ENCODE measurements at regions not wholly inside any gene's neighbourhood (a gene's known extent, or its start where the extent isn't known, plus 50 kb on each side); places are given as distances from the start of the nearest gene placed in this dataset.

GRCh38 chr18:42156281-42156680 lies 201.2 kb downstream of the PIK3C3 start:
- no peaks in the 10 kb centered on the region for H3K36me3 ChIP-seq
- H3F3A ChIP-seq (ENCODE audit: low read depth) = no peaks in the 10 kb centered on the region
- no peaks in the 10 kb centered on the region for H3K79me2 ChIP-seq (ENCODE audit: low read depth)
- peak; percentile 3 for DNase-seq (ENCODE audit: low spot score)
- no peak for TF ChIP-seq EZH2phosphoT487 (IDR thresholded peaks at IDR 0.05)
- no peak for TF ChIP-seq EZH2 (IDR thresholded peaks at IDR 0.05)
- TF ChIP-seq CTCF (IDR thresholded peaks at IDR 0.05) = no peak
- no peaks in the 10 kb centered on the region for H3K4me1 ChIP-seq
- H3K4me1 Mint-ChIP-seq = peaks cover 28% of the 10 kb centered on the region
- no peak overlapping the region for H3K9ac ChIP-seq
- H3K27ac Mint-ChIP-seq = no peak overlapping the region
- H2AFZ ChIP-seq (replicated peaks) = peak overlapping the region; percentile 14
- no peaks in the 10 kb centered on the region for H3K27me3 ChIP-seq
- peaks cover 4% of the 10 kb centered on the region for H3K36me3 Mint-ChIP-seq
- no peak overlapping the region for H3K27ac ChIP-seq
- H3K4me3 Mint-ChIP-seq = no peak overlapping the region
- H3K9me3 Mint-ChIP-seq = no peaks in the 10 kb centered on the region
- no peak overlapping the region for H3K4me2 ChIP-seq
- H3K9me3 ChIP-seq (ENCODE audit: low read depth) = no peaks in the 10 kb centered on the region
- H3K4me3 ChIP-seq = no peak overlapping the region
- H3K27me3 Mint-ChIP-seq (ENCODE audit: insufficient read depth, low read depth) = peaks cover 6% of the 10 kb centered on the region
- no peaks in the 10 kb centered on the region for H4K20me1 ChIP-seq (ENCODE audit: low read depth)

GRCh38 chr18:42157420-42157819 lies 202.4 kb downstream of the PIK3C3 start:
- peaks cover 28% of the 10 kb centered on the region for H3K4me1 Mint-ChIP-seq

GRCh38 chr18:42157878-42158277 lies 202.8 kb downstream of the PIK3C3 start:
- no peaks in the 10 kb centered on the region for H3K27me3 ChIP-seq
- peak overlapping the region; percentile 31 for H3K27ac Mint-ChIP-seq
- no peak overlapping the region for H3K4me2 ChIP-seq
- H3K27ac ChIP-seq = no peak overlapping the region
- no peak overlapping the region for H3K9ac ChIP-seq
- H3K4me1 ChIP-seq = no peaks in the 10 kb centered on the region
- H3K4me1 Mint-ChIP-seq = peaks cover 28% of the 10 kb centered on the region
- H3K4me3 ChIP-seq = no peak overlapping the region
- H3K9me3 ChIP-seq (ENCODE audit: low read depth) = no peaks in the 10 kb centered on the region
- TF ChIP-seq EZH2phosphoT487 (IDR thresholded peaks at IDR 0.05) = no peak
- TF ChIP-seq EZH2 (IDR thresholded peaks at IDR 0.05) = no peak
- TF ChIP-seq CTCF (IDR thresholded peaks at IDR 0.05) = no peak
- no peaks in the 10 kb centered on the region for H3K36me3 ChIP-seq
- H3K9me3 Mint-ChIP-seq = no peaks in the 10 kb centered on the region
- no peaks in the 10 kb centered on the region for H4K20me1 ChIP-seq (ENCODE audit: low read depth)
- no peak overlapping the region for H3K4me3 Mint-ChIP-seq
- peaks cover 6% of the 10 kb centered on the region for H3K27me3 Mint-ChIP-seq (ENCODE audit: insufficient read depth, low read depth)
- no peak for DNase-seq (ENCODE audit: low spot score)
- H3K79me2 ChIP-seq (ENCODE audit: low read depth) = no peaks in the 10 kb centered on the region
- H2AFZ ChIP-seq (replicated peaks) = no peak overlapping the region
- no peaks in the 10 kb centered on the region for H3F3A ChIP-seq (ENCODE audit: low read depth)
- peaks cover 4% of the 10 kb centered on the region for H3K36me3 Mint-ChIP-seq

More at GRCh38 chr18:42157420-42157819, 202.4 kb downstream of the PIK3C3 start:
- H3K27ac Mint-ChIP-seq = peak overlapping the region; percentile 74
- peaks cover 6% of the 10 kb centered on the region for H3K27me3 Mint-ChIP-seq (ENCODE audit: insufficient read depth, low read depth)
- H3K9me3 Mint-ChIP-seq = no peaks in the 10 kb centered on the region
- Histone ChIP-seq H3K4me1 (no peaks in the 10 kb centered on the region), H3K4me3 (no peak overlapping the region), H3K79me2 (ENCODE audit: low read depth) (no peaks in the 10 kb centered on the region), H3K27ac (no peak overlapping the region), H3K9ac (no peak overlapping the region), H3K36me3 (no peaks in the 10 kb centered on the region), H3K27me3 (no peaks in the 10 kb centered on the region), H2AFZ (replicated peaks) (no peak overlapping the region), H3K9me3 (ENCODE audit: low read depth) (no peaks in the 10 kb centered on the region), H3K4me2 (no peak overlapping the region), H4K20me1 (ENCODE audit: low read depth) (no peaks in the 10 kb centered on the region), H3F3A (ENCODE audit: low read depth) (no peaks in the 10 kb centered on the region)
- H3K4me3 Mint-ChIP-seq = no peak overlapping the region
- H3K36me3 Mint-ChIP-seq = peaks cover 4% of the 10 kb centered on the region
- peak; percentile 2 for DNase-seq (ENCODE audit: low spot score)
- no peak for TF ChIP-seq EZH2 (IDR thresholded peaks at IDR 0.05)

- Histone ChIP-seq H3K4me2 (no peak overlapping the region), H3F3A (ENCODE audit: low read depth) (no peaks in the 10 kb centered on the region), H3K9me3 (ENCODE audit: low read depth) (no peaks in the 10 kb centered on the region), H3K4me1 (no peaks in the 10 kb centered on the region), H3K4me3 (no peak overlapping the region), H4K20me1 (ENCODE audit: low read depth) (no peaks in the 10 kb centered on the region), H3K79me2 (ENCODE audit: low read depth) (no peaks in the 10 kb centered on the region), H3K36me3 (no peaks in the 10 kb centered on the region), H2AFZ (replicated peaks) (no peak overlapping the region), H3K27me3 (no peaks in the 10 kb centered on the region), H3K27ac (no peak overlapping the region), H3K9ac (no peak overlapping the region)
- peaks cover 4% of the 10 kb centered on the region for H3K36me3 Mint-ChIP-seq
- H3K4me1 Mint-ChIP-seq = peaks cover 28% of the 10 kb centered on the region
- TF ChIP-seq CTCF (IDR thresholded peaks at IDR 0.05) (no peak), EZH2 (IDR thresholded peaks at IDR 0.05) (no peak), EZH2phosphoT487 (IDR thresholded peaks at IDR 0.05) (no peak)
- DNase-seq (ENCODE audit: low spot score) = no peak
- no peaks in the 10 kb centered on the region for H3K9me3 Mint-ChIP-seq
- peaks cover 6% of the 10 kb centered on the region for H3K27me3 Mint-ChIP-seq (ENCODE audit: insufficient read depth, low read depth)
- H3K4me3 Mint-ChIP-seq = peak overlapping the region; percentile 20
- peak overlapping the region; percentile 89 for H3K27ac Mint-ChIP-seq
These were observed 204.1 kb downstream of the PIK3C3 start for GRCh38 chr18:42159146-42159545.

Measured in neural progenitor cell (in vitro differentiated cells).